GM18526 (cell line): ENCODE measurements at regions not wholly inside any gene's neighbourhood (a gene's known extent, or its start where the extent isn't known, plus 50 kb on each side); places are given as distances from the start of the nearest gene placed in this dataset.

Source experiments
- POLR2A ChIP-seq: IDR thresholded peaks from 3 replicates; pipeline ENCODE4 v1.6.1; 2011; ENCODE audit not compliant: insufficient read length; ENCODE audit errors: extremely low read depth

GRCh38 chr14:106417224-106418049 lies 891.1 kb downstream of the TMEM121 start:
- TF ChIP-seq POLR2A, result no peak

- TF ChIP-seq POLR2A, result no peak
Observed at GRCh38 chr14:106419376-106419965, 893.1 kb downstream of the TMEM121 start.

- no peak for TF ChIP-seq POLR2A
Observed at GRCh38 chr14:106422066-106422465, 895.7 kb downstream of the TMEM121 start.

GRCh38 chr14:106436310-106436905 lies 910.0 kb downstream of the TMEM121 start:
- TF ChIP-seq POLR2A, result no peak

GRCh38 chr14:106442857-106443256 lies 916.5 kb downstream of the TMEM121 start:
- no peak for TF ChIP-seq POLR2A

GRCh38 chr14:106455026-106455425 lies 928.6 kb downstream of the TMEM121 start:
- no peak for TF ChIP-seq POLR2A

- TF ChIP-seq POLR2A, result no peak
Observed at GRCh38 chr14:106459971-106460730, 933.8 kb downstream of the TMEM121 start.

GRCh38 chr14:106460916-106461315 lies 934.5 kb downstream of the TMEM121 start:
- TF ChIP-seq POLR2A, result no peak

- no peak for TF ChIP-seq POLR2A
Observed at GRCh38 chr14:106487600-106487999, 961.2 kb downstream of the TMEM121 start.

- TF ChIP-seq POLR2A, result no peak
Observed at GRCh38 chr14:106488291-106488690, 961.9 kb downstream of the TMEM121 start.

- TF ChIP-seq POLR2A, result no peak
Observed at GRCh38 chr14:106489112-106489881, 962.9 kb downstream of the TMEM121 start.

- TF ChIP-seq POLR2A, result no peak
Observed at GRCh38 chr14:106490442-106490841, 964.1 kb downstream of the TMEM121 start.

GRCh38 chr14:106491851-106492250 lies 965.5 kb downstream of the TMEM121 start:
- TF ChIP-seq POLR2A, result no peak

- no peak for TF ChIP-seq POLR2A
Observed at GRCh38 chr14:106493962-106494823, 967.8 kb downstream of the TMEM121 start.
